Gastroesophageal sphincter (tissue), 3 donors: ENCODE measurements at regions not wholly inside any gene's neighbourhood (a gene's known extent, or its start where the extent isn't known, plus 50 kb on each side); places are given as distances from the start of the nearest gene placed in this dataset.
"Not testable (repeated sequence)": the region's sequence is repeated elsewhere in the genome, so short reads cannot be mapped to it uniquely, and the experiment has no call there.

ENCODE experiments used
- CTCF ChIP-seq, 4 experiments: fragments of 200-600 bp in 2 of 4; fragments of 450-650 bp in 2 of 4; sonication (generic) in 1 of 4; IDR thresholded peaks; one replicate each; pipeline ENCODE4 v1.5.1; 2017 to 2019; ENCODE audit warnings: antibody characterized with exemption in 4 of 4, mild to moderate bottlenecking in 2 of 4, moderate library complexity in 2 of 4
- POLR2A ChIP-seq, 2 donors: fragments of 450-650 bp; IDR thresholded peaks; one replicate each; pipeline ENCODE4 v1.6.1; 2017; ENCODE audit warnings: antibody characterized with exemption in 2 of 2, mild to moderate bottlenecking in 2 of 2, moderate library complexity in 1 of 2

DNA sequence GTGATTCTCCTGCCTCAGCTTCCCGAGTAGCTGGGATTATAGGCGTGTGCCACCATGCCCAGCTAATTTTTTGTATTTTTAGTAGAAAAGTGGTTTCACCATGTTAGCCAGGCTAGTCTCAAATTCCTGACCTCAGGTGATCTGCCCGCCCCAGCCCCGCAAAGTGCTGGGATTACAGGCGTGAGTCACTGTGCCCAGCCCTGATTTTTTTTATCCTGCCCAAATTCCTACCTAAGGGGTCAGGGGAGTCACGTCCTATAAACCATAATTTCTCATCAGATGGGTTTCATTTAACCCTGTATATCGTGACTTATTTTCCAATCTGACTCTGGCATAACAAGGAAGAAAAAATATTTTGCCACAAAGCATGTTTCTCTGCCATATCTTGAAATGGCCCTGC is 300.7 kb upstream of the MAGEB16 start:
- not testable (repeated sequence) for TF ChIP-seq POLR2A, CTCF (IDR thresholded peaks at IDR 0.05)
